ENCODE measurements at regions not wholly inside any gene's neighbourhood (a gene's known extent, or its start where the extent isn't known, plus 50 kb on each side); places are given as distances from the start of the nearest gene placed in this dataset.

DNA sequence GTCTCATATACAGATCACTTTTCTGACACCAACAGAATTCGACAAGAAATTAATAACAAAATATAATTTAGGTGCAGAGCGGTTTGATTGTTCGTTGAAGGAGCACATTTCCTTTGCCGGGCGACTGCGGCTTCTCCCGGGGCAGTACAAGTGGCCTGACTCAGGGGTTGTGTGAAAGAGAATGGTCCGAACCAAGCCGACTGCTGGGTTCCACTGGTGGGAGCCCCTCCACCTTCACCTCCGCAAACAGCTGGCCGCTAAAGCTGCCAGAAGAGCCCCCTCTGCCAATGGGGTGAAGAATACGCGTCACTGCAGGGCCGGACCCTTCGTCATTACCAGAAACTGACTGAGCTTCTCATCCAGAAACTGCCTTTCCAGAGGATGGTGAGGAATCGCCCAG, 156.0 kb upstream of the IFNE start:
- Histone ChIP-seq H3K4me3 (replicated peaks in 1 of 3) (no peak overlapping the region), H3K36me3 (no peaks in the 10 kb centered on the region), H3K27ac (no peak overlapping the region), H3K9me3 (no peaks in the 10 kb centered on the region), H3K4me1 (no peaks in the 10 kb centered on the region), H3K27me3 (no peaks in the 10 kb centered on the region)
- intact Hi-C loops (cut with DNase I) = no loop called here
- WGBS, 2 donors = 92% methylated on average over 16 of the region's 16 CpGs
- TF ChIP-seq, protein P1, sequence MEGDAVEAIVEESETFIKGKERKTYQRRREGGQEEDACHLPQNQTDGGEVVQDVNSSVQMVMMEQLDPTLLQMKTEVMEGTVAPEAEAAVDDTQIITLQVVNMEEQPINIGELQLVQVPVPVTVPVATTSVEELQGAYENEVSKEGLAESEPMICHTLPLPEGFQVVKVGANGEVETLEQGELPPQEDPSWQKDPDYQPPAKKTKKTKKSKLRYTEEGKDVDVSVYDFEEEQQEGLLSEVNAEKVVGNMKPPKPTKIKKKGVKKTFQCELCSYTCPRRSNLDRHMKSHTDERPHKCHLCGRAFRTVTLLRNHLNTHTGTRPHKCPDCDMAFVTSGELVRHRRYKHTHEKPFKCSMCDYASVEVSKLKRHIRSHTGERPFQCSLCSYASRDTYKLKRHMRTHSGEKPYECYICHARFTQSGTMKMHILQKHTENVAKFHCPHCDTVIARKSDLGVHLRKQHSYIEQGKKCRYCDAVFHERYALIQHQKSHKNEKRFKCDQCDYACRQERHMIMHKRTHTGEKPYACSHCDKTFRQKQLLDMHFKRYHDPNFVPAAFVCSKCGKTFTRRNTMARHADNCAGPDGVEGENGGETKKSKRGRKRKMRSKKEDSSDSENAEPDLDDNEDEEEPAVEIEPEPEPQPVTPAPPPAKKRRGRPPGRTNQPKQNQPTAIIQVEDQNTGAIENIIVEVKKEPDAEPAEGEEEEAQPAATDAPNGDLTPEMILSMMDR (IDR thresholded peaks at IDR 0.05) = no peak
- no peak for TF ChIP-seq POLR2A (IDR thresholded peaks at IDR 0.05)
- DNase-seq = no peak

DNA sequence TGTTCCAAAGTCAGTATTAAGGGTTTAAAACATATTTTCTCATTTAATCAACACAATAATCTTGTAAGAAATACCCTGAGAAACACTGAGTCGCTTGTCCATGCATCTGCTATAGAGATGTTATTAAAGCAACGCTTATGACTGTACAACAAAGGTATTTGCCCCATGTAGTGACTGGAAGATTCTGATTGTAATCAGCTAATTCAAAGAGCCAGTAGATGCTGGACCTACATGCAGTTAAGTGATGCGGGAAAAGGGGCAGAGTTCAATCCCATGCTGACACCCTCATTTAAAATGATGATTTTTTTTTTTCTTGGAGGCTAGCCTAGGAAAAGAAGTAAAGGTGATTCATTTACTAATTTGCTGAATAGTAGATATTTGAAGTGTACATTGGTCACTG, 149.3 kb upstream of the MTAP start:
- Histone ChIP-seq H3K9me3 (no peaks in the 10 kb centered on the region), H3K27ac (no peak overlapping the region), H3K27me3 (no peaks in the 10 kb centered on the region), H3K4me1 (peaks cover 0 to 5% of the 10 kb centered on the region in 2 donors), H3K4me3 (replicated peaks in 1 of 3) (no peak overlapping the region), H3K36me3 (no peaks in the 10 kb centered on the region)
- TF ChIP-seq, protein P1 (IDR thresholded peaks at IDR 0.05) = no peak
- no peak for TF ChIP-seq POLR2A (IDR thresholded peaks at IDR 0.05)
- intact Hi-C loops (cut with DNase I) = no loop called here
- DNase-seq = no peak
- WGBS, 2 donors = 75 to 88% methylated on average over 3 of the region's 3 CpGs

DNA sequence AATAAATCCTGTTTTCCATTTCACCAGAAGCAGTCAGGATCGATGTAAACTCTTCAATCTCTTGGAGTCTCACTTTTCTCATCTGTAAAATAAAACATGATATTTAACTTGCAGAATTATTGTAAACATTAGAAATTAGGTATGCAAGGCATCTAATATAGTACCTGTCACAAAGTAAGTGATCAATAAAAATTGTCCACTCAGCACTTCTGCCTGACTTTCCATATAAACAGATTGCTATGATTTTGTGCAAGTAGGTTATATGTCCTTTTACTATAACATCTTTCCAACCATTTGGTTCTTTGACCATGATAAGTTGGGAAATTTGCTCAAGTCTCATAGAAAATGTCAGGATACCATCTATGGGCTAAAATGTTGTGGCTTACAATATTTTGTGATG, 148.8 kb upstream of the MTAP start:
- TF ChIP-seq, protein P1 (IDR thresholded peaks at IDR 0.05) = no peak
- TF ChIP-seq POLR2A (IDR thresholded peaks at IDR 0.05) = no peak
- Histone ChIP-seq H3K4me3 (replicated peaks in 1 of 3) (no peak overlapping the region), H3K36me3 (no peaks in the 10 kb centered on the region), H3K9me3 (no peaks in the 10 kb centered on the region), H3K27ac (no peak overlapping the region), H3K4me1 (peaks cover 0 to 5% of the 10 kb centered on the region in 2 donors), H3K27me3 (no peaks in the 10 kb centered on the region)
- intact Hi-C loops (cut with DNase I) = no loop called here
- no peak for DNase-seq
- WGBS, 2 donors = 86 to 91% methylated on average over 1 of the region's 1 CpG

DNA sequence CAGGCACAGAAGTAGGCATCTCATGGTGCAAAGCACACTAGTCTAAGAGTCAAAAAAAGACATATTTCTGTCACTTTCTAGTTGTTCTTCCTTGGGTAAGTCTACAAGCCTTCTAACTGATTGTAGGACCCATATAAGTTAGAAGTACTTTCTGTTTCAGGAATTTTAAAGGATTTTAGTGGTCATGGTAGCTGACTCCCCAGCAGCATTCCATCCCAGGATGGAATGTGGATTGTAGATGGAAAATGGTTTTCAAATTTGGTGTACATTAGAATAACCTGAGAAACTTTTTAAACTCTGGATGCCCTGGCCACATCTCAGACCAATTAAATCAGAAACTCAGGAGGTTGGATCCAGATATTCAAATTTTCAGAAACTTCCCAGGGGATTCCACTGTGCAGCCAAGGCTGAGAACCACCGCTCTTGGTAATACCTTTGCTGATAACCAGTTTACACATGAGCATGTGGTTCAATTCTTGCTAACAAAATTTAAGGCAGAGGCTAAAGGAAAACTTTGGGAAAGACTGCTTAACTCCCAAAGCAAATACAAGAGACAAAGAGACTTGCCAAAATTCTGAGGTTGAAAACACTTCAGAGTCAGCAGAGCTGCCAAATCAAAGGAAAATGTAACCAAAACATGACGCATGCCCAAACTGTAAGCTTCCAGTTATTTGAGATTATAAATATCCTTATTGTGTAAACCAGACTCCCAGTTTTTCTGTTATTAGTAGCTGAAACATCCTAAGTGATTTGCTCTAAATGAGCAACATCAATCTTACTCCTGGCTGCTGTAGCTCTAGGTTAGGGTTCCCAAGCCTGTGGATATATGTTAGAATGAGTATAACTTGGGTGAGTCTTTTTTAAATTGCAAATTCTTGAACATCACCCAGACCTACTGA, 145.4 kb upstream of the MTAP start:
- Histone ChIP-seq H3K4me3 (replicated peaks in 1 of 3) (no peak overlapping the region), H3K36me3 (no peaks in the 10 kb centered on the region), H3K27ac (no peak overlapping the region), H3K9me3 (no peaks in the 10 kb centered on the region), H3K27me3 (no peaks in the 10 kb centered on the region), H3K4me1 (peaks cover 0 to 5% of the 10 kb centered on the region in 2 donors)
- no peak for DNase-seq
- TF ChIP-seq POLR2A (IDR thresholded peaks at IDR 0.05) = no peak
- intact Hi-C loops (cut with DNase I) = no loop called here
- 38 to 52% methylated on average over 2 of the region's 2 CpGs for WGBS, 2 donors

DNA sequence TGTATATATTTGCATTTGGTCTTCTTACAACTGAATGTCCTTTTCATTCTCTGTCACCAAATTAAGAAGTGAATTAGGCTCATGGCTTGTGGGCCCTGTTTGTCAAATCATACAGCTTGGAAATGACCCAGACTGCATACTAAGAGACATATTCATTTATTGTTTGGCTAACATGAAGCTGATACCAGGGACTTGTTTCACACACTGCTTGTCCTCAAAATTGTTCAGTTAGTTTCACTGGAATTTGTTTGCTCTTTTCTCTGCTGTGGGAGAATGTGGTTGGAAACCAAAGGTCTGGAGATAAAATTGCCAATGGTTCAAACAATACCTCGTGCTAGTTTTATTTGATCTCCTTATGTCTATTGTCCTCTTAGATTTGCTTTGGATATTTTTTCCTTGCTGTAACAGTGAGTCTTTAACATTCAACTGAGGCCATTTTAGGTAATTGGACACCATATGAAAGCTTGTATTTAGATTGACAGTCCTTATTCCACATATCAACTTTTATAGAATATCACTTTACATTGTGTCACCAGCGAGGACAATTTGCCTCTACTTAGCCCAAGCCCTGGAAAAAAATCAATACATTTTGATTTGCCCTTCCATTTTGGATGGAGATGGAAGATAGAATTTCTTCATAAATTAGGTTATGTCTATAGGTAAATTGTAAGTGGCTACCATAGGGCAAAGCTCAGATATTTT, 144.3 kb upstream of the MTAP start:
- no peak for DNase-seq
- no peaks in the 10 kb centered on the region for H3K27me3 ChIP-seq
- H3K36me3 ChIP-seq = no peaks in the 10 kb centered on the region
- 82 to 90% methylated on average over 2 of the region's 2 CpGs for WGBS, 2 donors
- peaks cover 0 to 5% of the 10 kb centered on the region in 2 donors for H3K4me1 ChIP-seq
- no peak overlapping the region for H3K4me3 ChIP-seq (replicated peaks in 1 of 3)
- H3K27ac ChIP-seq = no peak overlapping the region
- intact Hi-C loops (cut with DNase I) = no loop called here
- TF ChIP-seq POLR2A (IDR thresholded peaks at IDR 0.05) = no peak
- TF ChIP-seq, protein P1 (IDR thresholded peaks at IDR 0.05) = no peak
- H3K9me3 ChIP-seq = no peaks in the 10 kb centered on the region
